Adipocyte (in vitro differentiated cells): ENCODE measurements at regions not wholly inside any gene's neighbourhood (a gene's known extent, or its start where the extent isn't known, plus 50 kb on each side); places are given as distances from the start of the nearest gene placed in this dataset.
A peak's percentile ranks its signal among the peaks of the same experiment; 100 is the strongest.

Experiments
- DNase-seq: peaks from one replicate; pipeline ENCODE4 v3.0.0-alpha.2; 2015; ENCODE audit warnings: low read depth
- H3K27me3 ChIP-seq: replicated peaks from 2 replicates; pipeline ENCODE4 v1.7.0; 2013; ENCODE audit warnings: mild to moderate bottlenecking, low read length, moderate library complexity; ENCODE audit not compliant: control insufficient read depth, insufficient read depth
- H3K36me3 ChIP-seq: 2 replicates; pipeline ENCODE4 v1.7.0; 2013; ENCODE audit warnings: low read length, mild to moderate bottlenecking, moderate library complexity; ENCODE audit not compliant: control insufficient read depth, insufficient read depth, severe bottlenecking
- H3K4me1 ChIP-seq: 2 replicates; pipeline ENCODE4 v1.7.0; 2013; ENCODE audit warnings: mild to moderate bottlenecking, low read length, moderate library complexity; ENCODE audit not compliant: control insufficient read depth, insufficient read depth
- H3K4me3 ChIP-seq: 2 replicates; pipeline ENCODE4 v1.7.0; 2013; ENCODE audit warnings: mild to moderate bottlenecking, low read length, moderate library complexity
- H3K9ac ChIP-seq: 2 replicates; pipeline ENCODE4 v1.7.0; 2013; ENCODE audit warnings: mild to moderate bottlenecking, low read length, moderate library complexity
- H3K9me3 ChIP-seq: 2 replicates; pipeline ENCODE4 v1.7.0; 2013; ENCODE audit warnings: mild to moderate bottlenecking, low read length, moderate library complexity; ENCODE audit not compliant: control insufficient read depth

GRCh38 chr18:44592639-44593038 lies 88.0 kb upstream of the SETBP1 start:
- Histone ChIP-seq H3K9ac (no peak overlapping the region), H3K4me3 (no peak overlapping the region), H3K9me3 (no peaks in the 10 kb centered on the region), H3K4me1 (peaks cover 53% of the 10 kb centered on the region), H3K27me3 (no peaks in the 10 kb centered on the region), H3K36me3 (no peaks in the 10 kb centered on the region)
- peak; percentile 84 for DNase-seq

DNA sequence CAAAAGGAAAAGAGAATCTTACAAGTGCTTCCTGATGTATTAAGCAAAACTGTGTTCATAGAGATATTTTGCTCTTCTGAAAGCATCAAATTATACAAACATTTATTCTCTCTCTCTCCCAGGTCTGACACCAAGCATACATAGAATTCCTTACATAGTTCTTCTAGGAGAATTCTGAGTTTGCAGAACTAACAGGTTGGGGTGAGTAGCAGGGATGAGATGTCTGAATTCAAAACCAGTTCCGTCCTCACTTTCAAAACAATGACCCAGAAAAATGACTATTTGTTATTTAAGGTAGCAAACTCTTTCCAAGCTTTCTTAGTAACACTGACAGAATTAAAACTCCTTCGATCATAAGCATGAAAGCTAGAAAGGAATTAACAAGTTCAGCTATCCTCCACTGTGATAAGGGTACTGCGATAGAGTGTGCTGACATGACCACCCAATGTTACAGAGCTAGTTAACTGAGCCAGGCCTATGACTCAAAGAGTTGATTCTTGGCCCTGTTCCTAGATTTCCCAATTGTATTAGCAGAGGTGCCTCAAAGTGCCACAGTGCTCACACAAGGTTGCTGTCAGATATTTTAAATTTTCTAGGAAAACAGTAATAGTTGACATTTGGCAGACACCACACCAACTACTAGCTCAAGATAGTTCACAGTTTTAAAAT lies 85.8 kb upstream of the SETBP1 start:
- peak; percentile 91 for DNase-seq
- H3K27me3 ChIP-seq, result no peaks in the 10 kb centered on the region
- H3K4me1 ChIP-seq, result peaks cover 60% of the 10 kb centered on the region
- no peaks in the 10 kb centered on the region for H3K9me3 ChIP-seq
- no peak overlapping the region for H3K4me3 ChIP-seq
- peak overlapping the region; percentile 6 for H3K9ac ChIP-seq
- H3K36me3 ChIP-seq, result no peaks in the 10 kb centered on the region

DNA sequence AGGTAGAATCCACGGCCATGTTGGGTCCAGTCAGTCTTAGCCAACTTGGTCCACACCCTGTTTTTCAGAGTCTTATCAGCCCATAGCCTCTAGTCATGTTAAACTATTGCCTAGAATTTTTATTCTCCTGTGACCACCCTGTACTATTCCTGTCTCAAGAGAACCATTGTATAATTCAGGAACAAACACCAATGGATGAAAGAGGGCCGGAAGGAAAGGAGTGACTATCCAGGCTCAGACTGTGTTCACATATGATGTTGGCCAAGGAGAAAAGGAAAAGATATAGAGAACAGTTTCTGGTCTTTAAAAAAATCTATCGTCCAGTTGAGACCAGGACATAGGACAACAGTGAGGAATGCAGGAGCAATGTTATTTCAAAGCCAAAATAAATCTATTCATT lies 82.9 kb upstream of the SETBP1 start:
- no peak for DNase-seq
- no peak overlapping the region for H3K9ac ChIP-seq
- H3K9me3 ChIP-seq, result no peaks in the 10 kb centered on the region
- H3K4me3 ChIP-seq, result no peak overlapping the region
- peaks cover 59% of the 10 kb centered on the region for H3K4me1 ChIP-seq
- H3K36me3 ChIP-seq, result no peaks in the 10 kb centered on the region
- H3K27me3 ChIP-seq, result no peaks in the 10 kb centered on the region

GRCh38 chr18:44598514-44598913 lies 82.2 kb upstream of the SETBP1 start:
- no peaks in the 10 kb centered on the region for H3K9me3 ChIP-seq
- H3K27me3 ChIP-seq, result no peaks in the 10 kb centered on the region
- H3K9ac ChIP-seq, result no peak overlapping the region
- H3K4me1 ChIP-seq, result peaks cover 62% of the 10 kb centered on the region
- no peaks in the 10 kb centered on the region for H3K36me3 ChIP-seq
- no peak overlapping the region for H3K4me3 ChIP-seq
- no peak for DNase-seq

DNA sequence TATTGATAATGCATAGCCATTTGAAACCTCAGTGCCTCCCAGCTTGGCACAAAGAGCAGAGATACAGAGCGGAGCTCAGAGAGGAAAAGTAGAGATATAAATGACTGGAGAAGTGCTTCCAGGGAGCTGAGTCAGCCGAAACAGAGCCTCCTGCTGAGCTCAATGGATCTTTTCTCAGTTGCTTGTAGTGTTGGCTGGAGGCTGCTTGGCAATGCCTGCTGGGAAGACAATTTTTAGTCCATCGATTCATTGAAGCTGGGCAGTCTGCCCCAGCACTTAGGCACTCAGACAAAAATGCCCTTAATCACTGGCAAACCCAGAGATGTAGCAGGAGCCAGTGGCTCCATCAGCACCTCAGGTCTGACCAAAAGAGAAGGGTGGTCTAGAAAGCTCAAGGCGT lies 81.3 kb upstream of the SETBP1 start:
- no peak overlapping the region for H3K4me3 ChIP-seq

GRCh38 chr18:44601447-44601846 lies 79.2 kb upstream of the SETBP1 start:
- H3K9me3 ChIP-seq, result no peaks in the 10 kb centered on the region
- H3K36me3 ChIP-seq, result no peaks in the 10 kb centered on the region
- no peak overlapping the region for H3K9ac ChIP-seq
- peak overlapping the region; percentile 22 for H3K4me3 ChIP-seq
- H3K4me1 ChIP-seq, result peaks cover 45% of the 10 kb centered on the region
- no peak for DNase-seq
- H3K27me3 ChIP-seq, result no peaks in the 10 kb centered on the region

More for the DNA sequence above, 81.3 kb upstream of the SETBP1 start:
- H3K4me1 ChIP-seq, result peaks cover 62% of the 10 kb centered on the region
- DNase-seq, result no peak
- no peaks in the 10 kb centered on the region for H3K36me3 ChIP-seq
- H3K9ac ChIP-seq, result no peak overlapping the region
- no peaks in the 10 kb centered on the region for H3K27me3 ChIP-seq
- H3K9me3 ChIP-seq, result no peaks in the 10 kb centered on the region

- Histone ChIP-seq H3K27me3 (no peaks in the 10 kb centered on the region), H3K36me3 (no peaks in the 10 kb centered on the region), H3K4me1 (peaks cover 40% of the 10 kb centered on the region), H3K4me3 (no peak overlapping the region), H3K9me3 (no peaks in the 10 kb centered on the region), H3K9ac (no peak overlapping the region)
- peak; percentile 68 for DNase-seq
These were observed 78.3 kb upstream of the SETBP1 start for GRCh38 chr18:44602380-44602779.

GRCh38 chr18:44602845-44603244 lies 77.8 kb upstream of the SETBP1 start:
- no peak overlapping the region for H3K9ac ChIP-seq
- peak; percentile 89 for DNase-seq
- H3K4me3 ChIP-seq, result no peak overlapping the region
- H3K9me3 ChIP-seq, result no peaks in the 10 kb centered on the region
- H3K4me1 ChIP-seq, result peaks cover 35% of the 10 kb centered on the region
- no peaks in the 10 kb centered on the region for H3K36me3 ChIP-seq
- no peaks in the 10 kb centered on the region for H3K27me3 ChIP-seq

GRCh38 chr18:44609181-44609941 lies 71.3 kb upstream of the SETBP1 start:
- DNase-seq, result no peak
- H3K9ac ChIP-seq, result no peak overlapping the region
- no peaks in the 10 kb centered on the region for H3K4me1 ChIP-seq
- H3K36me3 ChIP-seq, result no peaks in the 10 kb centered on the region
- no peaks in the 10 kb centered on the region for H3K27me3 ChIP-seq
- no peaks in the 10 kb centered on the region for H3K9me3 ChIP-seq
- H3K4me3 ChIP-seq, result no peak overlapping the region

DNA sequence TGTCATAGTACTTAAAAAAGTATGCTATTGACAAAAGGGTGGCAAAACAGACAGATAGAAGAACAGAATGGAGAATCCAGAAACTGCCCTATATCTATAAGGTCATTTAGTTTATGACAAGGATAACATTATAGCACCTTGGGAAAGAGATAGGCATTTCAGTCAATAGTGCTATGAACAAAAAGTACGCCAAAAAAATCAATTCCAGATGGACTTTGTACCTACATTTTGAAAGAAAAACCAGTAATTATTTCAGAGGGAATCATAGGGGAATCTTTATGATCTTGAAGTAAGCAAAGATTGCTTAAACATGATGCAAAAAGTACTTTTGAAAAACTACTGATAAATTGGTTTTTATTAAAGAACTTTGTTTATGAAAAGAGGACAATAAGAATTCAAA lies 59.9 kb upstream of the SETBP1 start:
- H3K4me3 ChIP-seq, result no peak overlapping the region
- no peaks in the 10 kb centered on the region for H3K4me1 ChIP-seq
- H3K9me3 ChIP-seq, result peaks cover 16% of the 10 kb centered on the region
- no peaks in the 10 kb centered on the region for H3K27me3 ChIP-seq
- H3K9ac ChIP-seq, result no peak overlapping the region
- no peak for DNase-seq
- no peaks in the 10 kb centered on the region for H3K36me3 ChIP-seq

DNA sequence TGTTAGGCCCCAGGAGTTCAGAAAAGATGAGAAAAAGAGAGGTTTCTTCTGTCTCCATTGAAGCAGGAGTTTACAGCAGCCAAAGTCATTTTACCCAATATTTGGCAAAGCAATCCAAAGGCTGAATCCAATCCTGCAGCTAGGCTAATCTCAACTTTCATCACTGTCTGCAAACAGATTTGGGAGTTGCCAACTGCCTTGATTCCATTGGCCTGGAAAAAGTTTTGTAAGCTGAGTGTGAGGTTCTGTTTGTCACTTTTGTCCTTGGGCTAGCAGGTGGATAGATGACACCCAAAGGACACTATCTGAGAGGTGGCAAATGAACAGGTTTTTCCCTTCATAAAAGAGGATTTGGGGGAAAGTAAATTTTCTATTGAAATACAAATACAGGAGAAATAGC lies 56.6 kb upstream of the SETBP1 start:
- H3K27me3 ChIP-seq, result no peaks in the 10 kb centered on the region
- no peaks in the 10 kb centered on the region for H3K36me3 ChIP-seq
- peaks cover 10% of the 10 kb centered on the region for H3K4me1 ChIP-seq
- no peak overlapping the region for H3K4me3 ChIP-seq
- H3K9me3 ChIP-seq, result no peaks in the 10 kb centered on the region
- DNase-seq, result no peak
- H3K9ac ChIP-seq, result no peak overlapping the region
